Nucleus accumbens (tissue), 56 donors: ENCODE measurements at regions not wholly inside any gene's neighbourhood (a gene's known extent, or its start where the extent isn't known, plus 50 kb on each side); places are given as distances from the start of the nearest gene placed in this dataset.

ENCODE experiments used
- DNase-seq, 56 donors: peaks; one replicate each; lab custom pipeline; 2025; lab: John Stamatoyannopoulos, UW

- DNase-seq = no peak
Measured at GRCh38 chr12:108066583-108067577, 62.2 kb upstream of the WSCD2 start.

- no peak for DNase-seq
Measured at GRCh38 chr12:108069651-108070165, 59.4 kb upstream of the WSCD2 start.

GRCh38 chr12:108075561-108075960 is 53.5 kb upstream of the WSCD2 start:
- DNase-seq = no peak

- peak in 2 of 56 donors; percentile 2 to 3 for DNase-seq
Measured at GRCh38 chr12:108076556-108076955, 52.5 kb upstream of the WSCD2 start.

GRCh38 chr12:108078428-108078827 is 50.7 kb upstream of the WSCD2 start:
- no peak for DNase-seq
